ENCODE measurements at regions not wholly inside any gene's neighbourhood (a gene's known extent, or its start where the extent isn't known, plus 50 kb on each side); places are given as distances from the start of the nearest gene placed in this dataset.

DNA sequence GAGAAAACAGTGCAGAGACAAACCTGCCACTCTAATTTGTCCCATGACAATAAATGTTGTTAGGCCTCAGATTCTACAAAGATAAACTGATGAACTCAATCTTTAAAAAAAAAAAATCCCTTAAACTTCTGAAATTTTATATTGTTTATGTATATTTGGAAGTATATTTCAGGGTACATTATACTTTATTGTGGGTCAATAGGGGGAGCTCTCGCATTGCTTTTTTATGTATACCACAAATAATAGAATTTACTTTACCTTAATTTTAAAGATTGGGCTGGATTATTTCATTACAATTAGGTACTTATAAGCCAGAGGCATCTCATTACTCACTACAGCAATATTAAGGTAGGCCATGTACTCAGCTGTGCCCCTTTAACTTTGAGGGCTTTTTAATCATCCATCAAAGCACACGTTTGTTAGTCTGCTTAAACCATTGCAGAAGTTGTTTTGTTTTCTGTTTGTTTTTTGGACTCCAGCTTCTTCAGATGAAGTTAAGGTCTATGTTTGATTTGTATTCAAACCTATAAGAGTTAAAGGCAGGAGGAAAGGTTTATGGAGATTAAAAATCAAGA lies 56.3 kb upstream of the EYA4 start:
- H2BK5ac ChIP-seq (ENCODE audit: low read depth, low read length, poor library complexity, severe bottlenecking): no peak overlapping the region
- 0 out of 2 replicates have a peak overlapping the region, but pooled peaks have one; percentile 16 for H3K18ac ChIP-seq (ENCODE audit: low read depth, low read length)
- no peaks in the 10 kb centered on the region for H3K9me1 ChIP-seq (ENCODE audit: insufficient read depth, low read length)
- no peak overlapping the region for H2BK15ac ChIP-seq (ENCODE audit: low read depth, low read length)
- H4K20me1 ChIP-seq (ENCODE audit: insufficient read depth, low read length): no peaks in the 10 kb centered on the region
- no peak overlapping the region for H3K27ac ChIP-seq (ENCODE audit: insufficient read depth, low read length)
- intact Hi-C loops (cut with micrococcal nuclease) (loop anchor here (2.0 to 10.0 kb wide), 6 partner anchors 56 to 730 kb away; partner anchors contain the start of gene EYA4), in situ Hi-C loops (cut with MboI; ENCODE audit: low sequenced_read_pairs) (loop anchor here (10.0 to 25.0 kb wide), 2 partner anchors 370 to 727 kb away; no protein-coding TSS in a partner anchor), dilution Hi-C loops (cut with HindIII; ENCODE audit: low sequenced_read_pairs, unreplicated experiment) (no loop called here)
- no peak overlapping the region for H3K23ac ChIP-seq (ENCODE audit: low read depth, low read length)
- H2AFZ ChIP-seq (replicated peaks; ENCODE audit: low read length, poor library complexity): no peak overlapping the region
- no peak overlapping the region for H3K9ac ChIP-seq (ENCODE audit: low read depth, low read length)
- H2BK120ac ChIP-seq (ENCODE audit: low read depth, low read length): peak overlapping the region; percentile 69; the same call in 1 of the 2 replicates
- H2AK5ac ChIP-seq (ENCODE audit: low read depth, low read length): no peak overlapping the region
- peak overlapping the region; percentile 67; the same call in 1 of the 2 replicates for H2BK20ac ChIP-seq (ENCODE audit: low read depth, low read length)
- TF ChIP-seq, protein P1, sequence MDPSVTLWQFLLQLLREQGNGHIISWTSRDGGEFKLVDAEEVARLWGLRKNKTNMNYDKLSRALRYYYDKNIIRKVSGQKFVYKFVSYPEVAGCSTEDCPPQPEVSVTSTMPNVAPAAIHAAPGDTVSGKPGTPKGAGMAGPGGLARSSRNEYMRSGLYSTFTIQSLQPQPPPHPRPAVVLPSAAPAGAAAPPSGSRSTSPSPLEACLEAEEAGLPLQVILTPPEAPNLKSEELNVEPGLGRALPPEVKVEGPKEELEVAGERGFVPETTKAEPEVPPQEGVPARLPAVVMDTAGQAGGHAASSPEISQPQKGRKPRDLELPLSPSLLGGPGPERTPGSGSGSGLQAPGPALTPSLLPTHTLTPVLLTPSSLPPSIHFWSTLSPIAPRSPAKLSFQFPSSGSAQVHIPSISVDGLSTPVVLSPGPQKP (IDR thresholded peaks at IDR 0.05; ENCODE audit: borderline replicate concordance, low read depth, low read length): no peak
- TF ChIP-seq RAD21 (IDR thresholded peaks at IDR 0.05; ENCODE audit: low read length) (peak; percentile 69), MAZ (IDR thresholded peaks at IDR 0.05; ENCODE audit: borderline replicate concordance, low read depth, low read length) (no peak), SMC3 (IDR thresholded peaks at IDR 0.05; ENCODE audit: low read depth, low read length) (peak; percentile 55)
- TF ChIP-seq, protein P2, sequence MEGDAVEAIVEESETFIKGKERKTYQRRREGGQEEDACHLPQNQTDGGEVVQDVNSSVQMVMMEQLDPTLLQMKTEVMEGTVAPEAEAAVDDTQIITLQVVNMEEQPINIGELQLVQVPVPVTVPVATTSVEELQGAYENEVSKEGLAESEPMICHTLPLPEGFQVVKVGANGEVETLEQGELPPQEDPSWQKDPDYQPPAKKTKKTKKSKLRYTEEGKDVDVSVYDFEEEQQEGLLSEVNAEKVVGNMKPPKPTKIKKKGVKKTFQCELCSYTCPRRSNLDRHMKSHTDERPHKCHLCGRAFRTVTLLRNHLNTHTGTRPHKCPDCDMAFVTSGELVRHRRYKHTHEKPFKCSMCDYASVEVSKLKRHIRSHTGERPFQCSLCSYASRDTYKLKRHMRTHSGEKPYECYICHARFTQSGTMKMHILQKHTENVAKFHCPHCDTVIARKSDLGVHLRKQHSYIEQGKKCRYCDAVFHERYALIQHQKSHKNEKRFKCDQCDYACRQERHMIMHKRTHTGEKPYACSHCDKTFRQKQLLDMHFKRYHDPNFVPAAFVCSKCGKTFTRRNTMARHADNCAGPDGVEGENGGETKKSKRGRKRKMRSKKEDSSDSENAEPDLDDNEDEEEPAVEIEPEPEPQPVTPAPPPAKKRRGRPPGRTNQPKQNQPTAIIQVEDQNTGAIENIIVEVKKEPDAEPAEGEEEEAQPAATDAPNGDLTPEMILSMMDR (conservative IDR thresholded peaks at IDR 0.05; ENCODE audit: low read depth, low read length): peak; percentile 70
- CTCF ChIA-PET: interaction anchor here (0.6 to 1.0 kb wide), 10 partner anchors 23 to 739 kb away, joined by 3 to 5 read pairs (median 4); no protein-coding TSS in a partner anchor
- BruUV-seq (replicated peaks): no TSS peak
- no CpG with 5 or more reads among the region's 2 CpGs for WGBS, 2 experiments (ENCODE audit: extremely low coverage in 2 of 2, insufficient read length in 1 of 2)
- H3K79me1 ChIP-seq (ENCODE audit: low read depth in 1 of 2, low read length in 2 of 2): no peaks in the 10 kb centered on the region
- H3K9me3 ChIP-seq (ENCODE audit: control insufficient read depth, insufficient read depth, low read length): no peaks in the 10 kb centered on the region
- H3K4me3 ChIP-seq (ENCODE audit: insufficient read depth, low read depth, low read length): no peak overlapping the region
- no peak overlapping the region for H3K4ac ChIP-seq (ENCODE audit: low read depth, low read length)
- no peak overlapping the region for H3K56ac ChIP-seq (ENCODE audit: extremely low read depth, insufficient read depth, low read length)
- no peak overlapping the region for H4K91ac ChIP-seq (ENCODE audit: insufficient read depth, low read depth, low read length)
- POLR2A ChIA-PET (ENCODE audit: unreplicated experiment): no interaction called here
- no peak overlapping the region for H4K5ac ChIP-seq (ENCODE audit: low read depth, low read length)
- H3K4me1 ChIP-seq (ENCODE audit: control insufficient read depth, insufficient read depth, low read length): 0 out of 2 replicates have a peak, but pooled peaks cover 2% of the 10 kb centered on the region
- no peak overlapping the region; a peak in 1 of 4 replicates for H4K8ac ChIP-seq (ENCODE audit: low read depth in 2 of 2, low read length in 2 of 2)
- H3K4me2 ChIP-seq (ENCODE audit: low read depth, low read length): no peak overlapping the region
- H3K27me3 ChIP-seq (ENCODE audit: control insufficient read depth, insufficient read depth, low read length): no peaks in the 10 kb centered on the region
- DNase-seq: peak; percentile 53
- no peak overlapping the region for H3K14ac ChIP-seq (replicated peaks; ENCODE audit: low read depth, low read length)
- ATAC-seq (ENCODE audit: low read depth): peak; percentile 49; the same call in 1 of the 2 replicates
- no peak overlapping the region for H2AK9ac ChIP-seq (replicated peaks; ENCODE audit: low read depth, low read length, poor library complexity)
- H3K36me3 ChIP-seq (ENCODE audit: control insufficient read depth, insufficient read depth, low read length): no peaks in the 10 kb centered on the region

Data from IMR-90 (cell line).